WTC11 (cell line): ENCODE measurements at regions not wholly inside any gene's neighbourhood (a gene's known extent, or its start where the extent isn't known, plus 50 kb on each side); places are given as distances from the start of the nearest gene placed in this dataset.

Experiments used
- ATAC-seq: fragments of 200-7000 bp; cut with Tn5 transposase; 2 replicates; pipeline ENCODE4 v1.10.0; 2021; ENCODE audit warnings: mild to moderate bottlenecking, moderate library complexity
- CTCF ChIA-PET: fragments of 300-600 bp; sonication (Branson Sonifier 250); formaldehyde crosslinking; loops from one replicate; lab custom pipeline; 2021; ENCODE audit warnings: antibody characterized with exemption; lab: Charles Lee
- POLR2A ChIA-PET: fragments of 350-600 bp; sonication (Branson Sonifier 250); formaldehyde crosslinking; loops from one replicate; lab custom pipeline; 2021; ENCODE audit warnings: antibody characterized with exemption; lab: Charles Lee
- DNase-seq: peaks from one replicate; pipeline ENCODE4 v3.0.0; 2021; ENCODE audit warnings: low spot score
- H3K27ac Mint-ChIP-seq: 2 replicates; pipeline ENCODE4 v1.8.0; 2021; ENCODE audit warnings: mixed read lengths
- H3K27me3 Mint-ChIP-seq: 2 replicates; pipeline ENCODE4 v1.8.0; 2021; ENCODE audit warnings: low read depth, mild to moderate bottlenecking, moderate library complexity, mixed read lengths
- H3K36me3 Mint-ChIP-seq: 2 replicates; pipeline ENCODE4 v1.8.0; 2021; ENCODE audit warnings: mixed read lengths
- H3K4me1 Mint-ChIP-seq: 2 replicates; pipeline ENCODE4 v1.8.0; 2022; ENCODE audit warnings: mixed read lengths
- H3K4me3 Mint-ChIP-seq: 2 replicates; pipeline ENCODE4 v1.8.0; 2021; ENCODE audit warnings: mild to moderate bottlenecking, moderate library complexity, mixed read lengths
- H3K9me3 Mint-ChIP-seq: 2 replicates; pipeline ENCODE4 v1.8.0; 2021; ENCODE audit warnings: mixed read lengths
- AFF4 ChIP-seq: sonication (generic); formaldehyde crosslinking; IDR thresholded peaks from 2 replicates; pipeline ENCODE4 v1.8.1; 2023; ENCODE audit warnings: mild to moderate bottlenecking, missing genetic modification reagents, borderline replicate concordance
- AR ChIP-seq: fragments of 250-450 bp; sonication (Bioruptor Pico); IDR thresholded peaks from 2 replicates; pipeline ENCODE4 v1.9.0; 2021; ENCODE audit warnings: mild to moderate bottlenecking
- ARID4B ChIP-seq: sonication (generic); formaldehyde crosslinking; IDR thresholded peaks from 2 replicates; pipeline ENCODE4 v1.8.0; 2023; ENCODE audit warnings: missing genetic modification reagents, mild to moderate bottlenecking, borderline replicate concordance
- E2F1 ChIP-seq: sonication (generic); formaldehyde crosslinking; IDR thresholded peaks from 2 replicates; pipeline ENCODE4 v1.8.0; 2022; ENCODE audit warnings: mild to moderate bottlenecking, missing genetic modification reagents
- FOXP4 ChIP-seq: sonication (generic); formaldehyde crosslinking; IDR thresholded peaks from 2 replicates; pipeline ENCODE4 v1.8.0; 2022; ENCODE audit warnings: mild to moderate bottlenecking, missing genetic modification reagents
- IRF1 ChIP-seq: sonication (generic); formaldehyde crosslinking; IDR thresholded peaks from 2 replicates; pipeline ENCODE4 v1.8.0; 2023; ENCODE audit warnings: missing genetic modification reagents
- IRF2 ChIP-seq: sonication (generic); formaldehyde crosslinking; IDR thresholded peaks from 2 replicates; pipeline ENCODE4 v1.8.0; 2022; ENCODE audit warnings: low read depth, missing genetic modification reagents, borderline replicate concordance
- MYBL2 ChIP-seq: sonication (generic); formaldehyde crosslinking; IDR thresholded peaks from 2 replicates; pipeline ENCODE4 v1.8.1; 2023; ENCODE audit warnings: mild to moderate bottlenecking, moderate library complexity, missing genetic modification reagents
- NR2C2 ChIP-seq: sonication (generic); formaldehyde crosslinking; IDR thresholded peaks from 2 replicates; pipeline ENCODE4 v1.8.0; 2022; ENCODE audit warnings: mild to moderate bottlenecking, missing genetic modification reagents
- STAT6 ChIP-seq: sonication (generic); formaldehyde crosslinking; conservative IDR thresholded peaks from 2 replicates; pipeline ENCODE4 v1.8.1; 2023; ENCODE audit warnings: mild to moderate bottlenecking, low read depth, missing genetic modification reagents, moderate library complexity
- TCF7 ChIP-seq: sonication (generic); formaldehyde crosslinking; IDR thresholded peaks from 2 replicates; pipeline ENCODE4 v1.8.0; 2022; ENCODE audit warnings: mild to moderate bottlenecking, low read depth, missing genetic modification reagents, moderate library complexity
- TEAD1 ChIP-seq: sonication (generic); formaldehyde crosslinking; IDR thresholded peaks from 2 replicates; pipeline ENCODE4 v1.8.0; 2022; ENCODE audit warnings: mild to moderate bottlenecking, missing genetic modification reagents
- USF1 ChIP-seq: sonication (generic); formaldehyde crosslinking; IDR thresholded peaks from 2 replicates; pipeline ENCODE4 v1.8.0; 2022; ENCODE audit warnings: mild to moderate bottlenecking, missing genetic modification reagents
- ZNF219 ChIP-seq: sonication (generic); formaldehyde crosslinking; IDR thresholded peaks from 2 replicates; pipeline ENCODE4 v1.8.0; 2023; ENCODE audit warnings: missing genetic modification reagents, mild to moderate bottlenecking, borderline replicate concordance
- ZNF396 ChIP-seq: fragments of 250-450 bp; sonication (Bioruptor Pico); IDR thresholded peaks from 2 replicates; pipeline ENCODE4 v1.8.0; 2021; ENCODE audit warnings: mild to moderate bottlenecking, moderate library complexity, borderline replicate concordance
- ZNF425 ChIP-seq: fragments of 250-450 bp; sonication (Bioruptor Pico); conservative IDR thresholded peaks from 2 replicates; pipeline ENCODE4 v1.9.0; 2021; ENCODE audit warnings: mild to moderate bottlenecking

- no peak overlapping the region for H3K27ac Mint-ChIP-seq
- H3K4me3 Mint-ChIP-seq = no peak overlapping the region
- DNase-seq (no peak), ATAC-seq (no peak)
- H3K9me3 Mint-ChIP-seq = no peaks in the 10 kb centered on the region
- ChIA-PET POLR2A (no interaction called here), CTCF (no interaction called here)
- H3K4me1 Mint-ChIP-seq = peaks cover 17% of the 10 kb centered on the region
- no peaks in the 10 kb centered on the region for H3K36me3 Mint-ChIP-seq
- no peaks in the 10 kb centered on the region for H3K27me3 Mint-ChIP-seq
- TF ChIP-seq STAT6 (no peak), TCF7 (CRISPR knock-in tag) (no peak), IRF2 (CRISPR knock-in tag) (no peak), ZNF425 (CRISPR knock-in tag) (no peak), FOXP4 (no peak), ZNF219 (CRISPR knock-in tag) (no peak), IRF1 (no peak), NR2C2 (CRISPR knock-in tag) (no peak), ARID4B (CRISPR knock-in tag) (no peak), TEAD1 (CRISPR knock-in tag) (no peak), AFF4 (CRISPR knock-in tag) (no peak), MYBL2 (CRISPR knock-in tag) (no peak), ZNF396 (CRISPR knock-in tag) (no peak), USF1 (no peak), E2F1 (CRISPR knock-in tag) (no peak), AR (CRISPR knock-in tag) (no peak)
Measured at GRCh38 chr10:128675405-128675804, 549.2 kb upstream of the MKI67 start.
